Fibroblast of skin of left biceps (primary cell): ENCODE measurements at regions not wholly inside any gene's neighbourhood (a gene's known extent, or its start where the extent isn't known, plus 50 kb on each side); places are given as distances from the start of the nearest gene placed in this dataset.

Source experiments
- DNase-seq, 2 experiments: peaks; one replicate each; pipeline ENCODE4 v3.0.0-alpha.2; 2013; ENCODE audit warnings: low read depth in 2 of 2

DNA sequence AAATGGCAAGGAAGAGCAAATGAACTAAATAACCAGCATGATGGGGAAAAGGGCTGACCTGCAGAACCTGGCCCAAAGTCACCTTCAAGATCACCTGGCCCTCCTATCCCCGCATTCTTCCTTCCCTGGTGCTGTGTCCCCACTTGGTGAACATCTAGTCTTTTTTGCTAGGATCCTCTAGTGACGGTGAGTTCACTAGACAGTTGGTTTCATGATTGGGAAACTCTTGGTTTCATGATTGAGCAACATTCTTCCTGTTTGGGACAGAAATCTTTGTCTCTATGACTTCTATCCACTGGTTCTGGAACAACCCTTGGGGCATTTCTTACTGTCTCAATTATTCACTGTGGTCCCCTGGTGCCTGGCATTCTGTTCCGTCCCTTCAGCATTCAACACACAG is 50.2 kb upstream of the DAB2IP start:
- no peak for DNase-seq
